ENCODE measurements at regions not wholly inside any gene's neighbourhood (a gene's known extent, or its start where the extent isn't known, plus 50 kb on each side); places are given as distances from the start of the nearest gene placed in this dataset.
"Not testable (repeated sequence)": the region's sequence is repeated elsewhere in the genome, so short reads cannot be mapped to it uniquely, and the experiment has no call there.

- no peak for DNase-seq (ENCODE audit: low read depth, low spot score)
Measured at GRCh38 chr10:52479567-52479966, 165.5 kb downstream of the DKK1 start.

GRCh38 chr10:52481986-52482555, 168.0 kb downstream of the DKK1 start:
- no peak for DNase-seq (ENCODE audit: low read depth, low spot score)

GRCh38 chr10:52483587-52483986, 169.5 kb downstream of the DKK1 start:
- no peak for DNase-seq (ENCODE audit: low read depth, low spot score)

- DNase-seq (ENCODE audit: low read depth, low spot score): no peak
Measured at GRCh38 chr10:52484206-52485065, 170.4 kb downstream of the DKK1 start.

- DNase-seq (ENCODE audit: low read depth, low spot score): no peak
Measured at GRCh38 chr10:52485462-52485861, 171.4 kb downstream of the DKK1 start.

- DNase-seq (ENCODE audit: low read depth, low spot score): no peak
Measured at GRCh38 chr10:52486840-52487611, 172.9 kb downstream of the DKK1 start.

- no peak for DNase-seq (ENCODE audit: low read depth, low spot score)
Measured at GRCh38 chr10:52488606-52489485, 174.8 kb downstream of the DKK1 start.

- no peak for DNase-seq (ENCODE audit: low read depth, low spot score)
Measured at GRCh38 chr10:52491246-52491995, 177.3 kb downstream of the DKK1 start.

- peak; percentile 27 for DNase-seq (ENCODE audit: low read depth, low spot score)
Measured at GRCh38 chr10:52499281-52499680, 185.2 kb downstream of the DKK1 start.

- no peak for DNase-seq (ENCODE audit: low read depth, low spot score)
Measured at GRCh38 chr10:52500476-52500875, 186.4 kb downstream of the DKK1 start.

- no peak for DNase-seq (ENCODE audit: low read depth, low spot score)
Measured at GRCh38 chr10:52502237-52502636, 188.2 kb downstream of the DKK1 start.

- not testable (repeated sequence) for DNase-seq (ENCODE audit: low read depth, low spot score)
Measured at GRCh38 chr10:52505341-52505740, 191.3 kb downstream of the DKK1 start.

GRCh38 chr10:52514481-52514880, 200.4 kb downstream of the DKK1 start:
- no peak for DNase-seq (ENCODE audit: low read depth, low spot score)

- peak; percentile 26 for DNase-seq (ENCODE audit: low read depth, low spot score)
Measured at GRCh38 chr10:52517012-52517411, 202.9 kb downstream of the DKK1 start.

- no peak for DNase-seq (ENCODE audit: low read depth, low spot score)
Measured at GRCh38 chr10:52523696-52524095, 209.6 kb downstream of the DKK1 start.

- DNase-seq (ENCODE audit: low read depth, low spot score): no peak
Measured at GRCh38 chr10:52525761-52526160, 211.7 kb downstream of the DKK1 start.

GRCh38 chr10:52526251-52526823, 212.3 kb downstream of the DKK1 start:
- no peak for DNase-seq (ENCODE audit: low read depth, low spot score)

GRCh38 chr10:52532650-52533290, 218.7 kb downstream of the DKK1 start:
- DNase-seq (ENCODE audit: low read depth, low spot score): no peak

- no peak for DNase-seq (ENCODE audit: low read depth, low spot score)
Measured at GRCh38 chr10:52533986-52534385, 219.9 kb downstream of the DKK1 start.

GRCh38 chr10:52539463-52539862, 225.4 kb downstream of the DKK1 start:
- DNase-seq (ENCODE audit: low read depth, low spot score): peak; percentile 27

All from ELF-1 (cell line).